ENCODE measurements at regions not wholly inside any gene's neighbourhood (a gene's known extent, or its start where the extent isn't known, plus 50 kb on each side); places are given as distances from the start of the nearest gene placed in this dataset.

DNA sequence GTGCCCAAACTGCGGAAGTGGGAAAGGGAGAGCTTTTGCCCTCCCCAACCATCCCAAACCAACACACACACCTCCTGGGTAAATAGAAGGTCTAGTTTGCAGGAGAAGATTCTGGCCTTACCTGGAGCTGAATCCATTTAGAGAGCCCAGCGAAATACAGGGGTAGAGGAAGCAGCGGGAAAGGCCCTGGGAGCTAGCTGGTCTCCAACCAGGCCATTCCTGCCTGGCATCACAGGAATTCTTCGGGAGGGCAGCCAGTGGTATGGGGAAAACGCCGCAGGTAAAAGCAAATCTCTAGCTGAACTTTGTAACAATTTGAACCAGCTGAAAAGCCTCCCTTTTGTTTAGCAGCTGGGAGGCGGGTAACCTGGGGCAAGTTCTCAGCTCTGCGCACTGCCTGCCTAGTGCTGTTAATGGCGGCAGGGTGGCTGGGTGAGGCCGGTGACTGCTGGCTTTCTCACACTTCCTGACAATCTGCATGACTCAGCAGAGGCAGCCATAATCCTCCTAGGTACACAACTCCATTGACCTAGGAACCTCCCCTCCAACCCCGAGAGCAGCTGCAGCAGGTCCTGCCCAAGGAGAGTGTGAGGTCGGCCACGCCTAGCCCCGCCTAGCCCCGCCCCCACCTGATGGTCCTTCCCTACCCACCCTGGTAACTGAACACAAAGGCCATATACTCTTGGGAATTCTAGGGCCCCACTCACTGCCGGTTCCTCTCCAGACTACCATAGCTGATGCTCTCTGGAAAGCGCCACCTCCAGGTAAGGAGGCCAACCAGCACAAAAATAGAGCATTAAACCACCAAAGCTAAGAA lies 483.8 kb upstream of the REG3G start (continued):
- TF ChIP-seq, protein P1, sequence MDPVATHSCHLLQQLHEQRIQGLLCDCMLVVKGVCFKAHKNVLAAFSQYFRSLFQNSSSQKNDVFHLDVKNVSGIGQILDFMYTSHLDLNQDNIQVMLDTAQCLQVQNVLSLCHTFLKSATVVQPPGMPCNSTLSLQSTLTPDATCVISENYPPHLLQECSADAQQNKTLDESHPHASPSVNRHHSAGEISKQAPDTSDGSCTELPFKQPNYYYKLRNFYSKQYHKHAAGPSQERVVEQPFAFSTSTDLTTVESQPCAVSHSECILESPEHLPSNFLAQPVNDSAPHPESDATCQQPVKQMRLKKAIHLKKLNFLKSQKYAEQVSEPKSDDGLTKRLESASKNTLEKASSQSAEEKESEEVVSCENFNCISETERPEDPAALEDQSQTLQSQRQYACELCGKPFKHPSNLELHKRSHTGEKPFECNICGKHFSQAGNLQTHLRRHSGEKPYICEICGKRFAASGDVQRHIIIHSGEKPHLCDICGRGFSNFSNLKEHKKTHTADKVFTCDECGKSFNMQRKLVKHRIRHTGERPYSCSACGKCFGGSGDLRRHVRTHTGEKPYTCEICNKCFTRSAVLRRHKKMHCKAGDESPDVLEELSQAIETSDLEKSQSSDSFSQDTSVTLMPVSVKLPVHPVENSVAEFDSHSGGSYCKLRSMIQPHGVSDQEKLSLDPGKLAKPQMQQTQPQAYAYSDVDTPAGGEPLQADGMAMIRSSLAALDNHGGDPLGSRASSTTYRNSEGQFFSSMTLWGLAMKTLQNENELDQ (CRISPR knock-in tag; IDR thresholded peaks at IDR 0.05; ENCODE audit: borderline replicate concordance): no peak
- 0 out of 2 replicates have a peak, but pooled peaks have one; percentile 88 for TF ChIP-seq SMAD1 (CRISPR knock-in tag; IDR thresholded peaks at IDR 0.05; ENCODE audit: borderline replicate concordance, low read depth)
- TF ChIP-seq FOXO1 (CRISPR knock-in tag; IDR thresholded peaks at IDR 0.05): peak; percentile 62
- TF ChIP-seq, protein P2, sequence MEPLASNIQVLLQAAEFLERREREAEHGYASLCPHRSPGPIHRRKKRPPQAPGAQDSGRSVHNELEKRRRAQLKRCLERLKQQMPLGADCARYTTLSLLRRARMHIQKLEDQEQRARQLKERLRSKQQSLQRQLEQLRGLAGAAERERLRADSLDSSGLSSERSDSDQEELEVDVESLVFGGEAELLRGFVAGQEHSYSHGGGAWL (CRISPR knock-in tag; IDR thresholded peaks at IDR 0.05): 0 out of 2 replicates have a peak, but pooled peaks have one; percentile 41
- peak; percentile 33; the same call in 1 of the 2 replicates for TF ChIP-seq SALL2 (CRISPR knock-in tag; IDR thresholded peaks at IDR 0.05)
- TF ChIP-seq, protein P3, sequence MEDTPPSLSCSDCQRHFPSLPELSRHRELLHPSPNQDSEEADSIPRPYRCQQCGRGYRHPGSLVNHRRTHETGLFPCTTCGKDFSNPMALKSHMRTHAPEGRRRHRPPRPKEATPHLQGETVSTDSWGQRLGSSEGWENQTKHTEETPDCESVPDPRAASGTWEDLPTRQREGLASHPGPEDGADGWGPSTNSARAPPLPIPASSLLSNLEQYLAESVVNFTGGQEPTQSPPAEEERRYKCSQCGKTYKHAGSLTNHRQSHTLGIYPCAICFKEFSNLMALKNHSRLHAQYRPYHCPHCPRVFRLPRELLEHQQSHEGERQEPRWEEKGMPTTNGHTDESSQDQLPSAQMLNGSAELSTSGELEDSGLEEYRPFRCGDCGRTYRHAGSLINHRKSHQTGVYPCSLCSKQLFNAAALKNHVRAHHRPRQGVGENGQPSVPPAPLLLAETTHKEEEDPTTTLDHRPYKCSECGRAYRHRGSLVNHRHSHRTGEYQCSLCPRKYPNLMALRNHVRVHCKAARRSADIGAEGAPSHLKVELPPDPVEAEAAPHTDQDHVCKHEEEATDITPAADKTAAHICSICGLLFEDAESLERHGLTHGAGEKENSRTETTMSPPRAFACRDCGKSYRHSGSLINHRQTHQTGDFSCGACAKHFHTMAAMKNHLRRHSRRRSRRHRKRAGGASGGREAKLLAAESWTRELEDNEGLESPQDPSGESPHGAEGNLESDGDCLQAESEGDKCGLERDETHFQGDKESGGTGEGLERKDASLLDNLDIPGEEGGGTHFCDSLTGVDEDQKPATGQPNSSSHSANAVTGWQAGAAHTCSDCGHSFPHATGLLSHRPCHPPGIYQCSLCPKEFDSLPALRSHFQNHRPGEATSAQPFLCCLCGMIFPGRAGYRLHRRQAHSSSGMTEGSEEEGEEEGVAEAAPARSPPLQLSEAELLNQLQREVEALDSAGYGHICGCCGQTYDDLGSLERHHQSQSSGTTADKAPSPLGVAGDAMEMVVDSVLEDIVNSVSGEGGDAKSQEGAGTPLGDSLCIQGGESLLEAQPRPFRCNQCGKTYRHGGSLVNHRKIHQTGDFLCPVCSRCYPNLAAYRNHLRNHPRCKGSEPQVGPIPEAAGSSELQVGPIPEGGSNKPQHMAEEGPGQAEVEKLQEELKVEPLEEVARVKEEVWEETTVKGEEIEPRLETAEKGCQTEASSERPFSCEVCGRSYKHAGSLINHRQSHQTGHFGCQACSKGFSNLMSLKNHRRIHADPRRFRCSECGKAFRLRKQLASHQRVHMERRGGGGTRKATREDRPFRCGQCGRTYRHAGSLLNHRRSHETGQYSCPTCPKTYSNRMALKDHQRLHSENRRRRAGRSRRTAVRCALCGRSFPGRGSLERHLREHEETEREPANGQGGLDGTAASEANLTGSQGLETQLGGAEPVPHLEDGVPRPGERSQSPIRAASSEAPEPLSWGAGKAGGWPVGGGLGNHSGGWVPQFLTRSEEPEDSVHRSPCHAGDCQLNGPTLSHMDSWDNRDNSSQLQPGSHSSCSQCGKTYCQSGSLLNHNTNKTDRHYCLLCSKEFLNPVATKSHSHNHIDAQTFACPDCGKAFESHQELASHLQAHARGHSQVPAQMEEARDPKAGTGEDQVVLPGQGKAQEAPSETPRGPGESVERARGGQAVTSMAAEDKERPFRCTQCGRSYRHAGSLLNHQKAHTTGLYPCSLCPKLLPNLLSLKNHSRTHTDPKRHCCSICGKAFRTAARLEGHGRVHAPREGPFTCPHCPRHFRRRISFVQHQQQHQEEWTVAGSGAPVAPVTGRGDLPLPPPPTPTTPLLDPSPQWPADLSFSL (CRISPR knock-in tag; IDR thresholded peaks at IDR 0.05): no peak
- no peak for TF ChIP-seq HIVEP1 (CRISPR knock-in tag; IDR thresholded peaks at IDR 0.05)
- peak; percentile 95 for TF ChIP-seq PHF8 (CRISPR knock-in tag; IDR thresholded peaks at IDR 0.05)
- TF ChIP-seq, protein P4, sequence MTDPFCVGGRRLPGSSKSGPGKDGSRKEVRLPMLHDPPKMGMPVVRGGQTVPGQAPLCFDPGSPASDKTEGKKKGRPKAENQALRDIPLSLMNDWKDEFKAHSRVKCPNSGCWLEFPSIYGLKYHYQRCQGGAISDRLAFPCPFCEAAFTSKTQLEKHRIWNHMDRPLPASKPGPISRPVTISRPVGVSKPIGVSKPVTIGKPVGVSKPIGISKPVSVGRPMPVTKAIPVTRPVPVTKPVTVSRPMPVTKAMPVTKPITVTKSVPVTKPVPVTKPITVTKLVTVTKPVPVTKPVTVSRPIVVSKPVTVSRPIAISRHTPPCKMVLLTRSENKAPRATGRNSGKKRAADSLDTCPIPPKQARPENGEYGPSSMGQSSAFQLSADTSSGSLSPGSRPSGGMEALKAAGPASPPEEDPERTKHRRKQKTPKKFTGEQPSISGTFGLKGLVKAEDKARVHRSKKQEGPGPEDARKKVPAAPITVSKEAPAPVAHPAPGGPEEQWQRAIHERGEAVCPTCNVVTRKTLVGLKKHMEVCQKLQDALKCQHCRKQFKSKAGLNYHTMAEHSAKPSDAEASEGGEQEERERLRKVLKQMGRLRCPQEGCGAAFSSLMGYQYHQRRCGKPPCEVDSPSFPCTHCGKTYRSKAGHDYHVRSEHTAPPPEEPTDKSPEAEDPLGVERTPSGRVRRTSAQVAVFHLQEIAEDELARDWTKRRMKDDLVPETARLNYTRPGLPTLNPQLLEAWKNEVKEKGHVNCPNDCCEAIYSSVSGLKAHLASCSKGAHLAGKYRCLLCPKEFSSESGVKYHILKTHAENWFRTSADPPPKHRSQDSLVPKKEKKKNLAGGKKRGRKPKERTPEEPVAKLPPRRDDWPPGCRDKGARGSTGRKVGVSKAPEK (CRISPR knock-in tag; IDR thresholded peaks at IDR 0.05; ENCODE audit: borderline replicate concordance): no peak; the same call in 1 of the 2 replicates
- no peak for TF ChIP-seq ZNF773 (CRISPR knock-in tag; IDR thresholded peaks at IDR 0.05; ENCODE audit: borderline replicate concordance)
- TF ChIP-seq, protein P5, sequence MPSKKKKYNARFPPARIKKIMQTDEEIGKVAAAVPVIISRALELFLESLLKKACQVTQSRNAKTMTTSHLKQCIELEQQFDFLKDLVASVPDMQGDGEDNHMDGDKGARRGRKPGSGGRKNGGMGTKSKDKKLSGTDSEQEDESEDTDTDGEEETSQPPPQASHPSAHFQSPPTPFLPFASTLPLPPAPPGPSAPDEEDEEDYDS (CRISPR knock-in tag; IDR thresholded peaks at IDR 0.05): peak; percentile 78
- peak; percentile 78 for TF ChIP-seq BORCS8-MEF2B (CRISPR knock-in tag; IDR thresholded peaks at IDR 0.05)
- TF ChIP-seq ZEB1 (IDR thresholded peaks at IDR 0.05; ENCODE audit: insufficient replicate concordance, low read depth): peak; percentile 54
- TF ChIP-seq ZNF367 (CRISPR knock-in tag; IDR thresholded peaks at IDR 0.05; ENCODE audit: borderline replicate concordance): no peak; the same call in 1 of the 2 replicates
- no peak for TF ChIP-seq ZNF724P (CRISPR knock-in tag; IDR thresholded peaks at IDR 0.05; ENCODE audit: borderline replicate concordance)

All from HepG2 (cell line).